Neural cell (in vitro differentiated cells): ENCODE measurements at regions not wholly inside any gene's neighbourhood (a gene's known extent, or its start where the extent isn't known, plus 50 kb on each side); places are given as distances from the start of the nearest gene placed in this dataset.

ENCODE experiments used
- CTCF ChIP-seq: fragments of 450-650 bp; IDR thresholded peaks from 2 replicates; pipeline ENCODE4 v1.5.1; 2014; ENCODE audit warnings: antibody characterized with exemption, mild to moderate bottlenecking, moderate library complexity; ENCODE audit not compliant: poor library complexity, severe bottlenecking
- EZH2 ChIP-seq: fragments of 200-600, 300-800 bp; shearing (Covaris generic), sonication (generic); IDR thresholded peaks from 2 replicates; pipeline ENCODE4 v1.6.1; 2014; ENCODE audit warnings: antibody characterized with exemption, low read length, borderline replicate concordance, mild to moderate bottlenecking; ENCODE audit not compliant: insufficient read depth, poor library complexity, severe bottlenecking
- POLR2AphosphoS5 ChIP-seq: IDR thresholded peaks from 2 replicates; pipeline ENCODE4 v1.6.1; 2012
- RAD21 ChIP-seq: fragments of 450-650 bp; conservative IDR thresholded peaks from 2 replicates; pipeline ENCODE4 v1.6.1; 2014; ENCODE audit warnings: antibody characterized with exemption, mild to moderate bottlenecking, moderate library complexity
- REST ChIP-seq: IDR thresholded peaks from 2 replicates; pipeline ENCODE4 v1.6.1; 2012; ENCODE audit warnings: borderline replicate concordance
- TAF1 ChIP-seq: IDR thresholded peaks from 2 replicates; pipeline ENCODE4 v1.6.1; 2012; ENCODE audit warnings: low read depth

GRCh38 chr2:49487139-49487538 is 332.8 kb upstream of the FSHR start:
- no peak for TF ChIP-seq REST
- TF ChIP-seq RAD21 = no peak
- TF ChIP-seq EZH2 = no peak
- no peak for TF ChIP-seq CTCF
- TF ChIP-seq TAF1 = no peak
- TF ChIP-seq POLR2AphosphoS5 = no peak
